Right lobe of liver (tissue), 4 donors: ENCODE measurements at regions not wholly inside any gene's neighbourhood (a gene's known extent, or its start where the extent isn't known, plus 50 kb on each side); places are given as distances from the start of the nearest gene placed in this dataset.

Experiments used
- CTCF ChIP-seq, 4 donors: fragments of 200-600 bp in 3 of 4; fragments of 450-650 bp in 1 of 4; IDR thresholded peaks; one replicate each; pipeline versions ENCODE4 v1.5.1 to v1.8.0; 2016 to 2022; ENCODE audit warnings: antibody characterized with exemption in 4 of 4, mild to moderate bottlenecking in 2 of 4
- POLR2A ChIP-seq: fragments of 450-650 bp; IDR thresholded peaks from one replicate; pipeline ENCODE4 v1.6.1; 2017; ENCODE audit warnings: antibody characterized with exemption, mild to moderate bottlenecking
- donor health status: DM: no; HTN: no; CAD: no.
- donor health status: DM: no; HTN: no; CAD: no.
- donor health status: DM: no; HTN: yes; CAD: no.

DNA sequence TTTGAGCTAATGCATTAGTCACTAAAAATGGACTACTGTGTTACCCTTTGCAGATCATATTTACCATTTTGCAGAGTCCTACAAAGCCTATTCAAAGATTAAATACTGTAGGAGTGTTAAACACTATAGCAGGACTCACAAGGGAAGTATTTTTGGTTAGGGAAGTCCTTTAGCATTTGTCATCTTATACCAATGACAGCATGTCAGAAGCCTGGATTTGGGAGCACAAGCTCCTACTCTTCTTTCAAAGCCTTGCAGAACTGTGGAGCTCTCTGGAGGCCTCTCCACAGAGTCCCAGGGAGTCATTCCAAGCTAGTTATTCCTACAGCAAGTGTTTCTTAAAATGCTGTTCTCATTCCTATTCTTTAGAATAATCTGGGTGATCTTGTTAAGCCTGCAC, 288.8 kb downstream of the PIK3R1 start:
- TF ChIP-seq CTCF (IDR thresholded peaks at IDR 0.05) (no peak), POLR2A (no peak)
